Natural killer cell (primary cell): ENCODE measurements at regions not wholly inside any gene's neighbourhood (a gene's known extent, or its start where the extent isn't known, plus 50 kb on each side); places are given as distances from the start of the nearest gene placed in this dataset.

Source experiments
- ATAC-seq, 3 donors: fragments of 150-1000 bp in 2 of 3; fragments of 200-7000 bp in 1 of 3; cut with Tn5 transposase; 1 replicate in 1 of 3; 2 replicates in 2 of 3; pipeline ENCODE4 v1.10.0; 2021; ENCODE audit warnings: mild to moderate bottlenecking in 2 of 3, moderate library complexity in 2 of 3
- DNase-seq, 2 donors: peaks; one replicate each; pipeline versions ENCODE4 v3.0.0 to v3.0.0-alpha.2; 2013 to 2021; ENCODE audit warnings: mixed read lengths in 1 of 2
- H3K27ac ChIP-seq: one replicate; pipeline ENCODE4 v1.5.1; 2013; ENCODE audit warnings: mild to moderate bottlenecking, low read length
- H3K27me3 ChIP-seq: one replicate; pipeline ENCODE4 v1.6.1; 2013; ENCODE audit warnings: low read length; ENCODE audit not compliant: control insufficient read depth, insufficient read depth
- H3K36me3 ChIP-seq: one replicate; pipeline ENCODE4 v1.6.1; 2013; ENCODE audit warnings: low read length; ENCODE audit not compliant: control insufficient read depth, insufficient read depth
- H3K4me1 ChIP-seq: one replicate; pipeline ENCODE4 v1.6.1; 2013; ENCODE audit warnings: low read length; ENCODE audit not compliant: control insufficient read depth, insufficient read depth
- H3K4me3 ChIP-seq: one replicate; pipeline ENCODE4 v1.5.1; 2013; ENCODE audit warnings: low read length
- H3K9me3 ChIP-seq: one replicate; pipeline ENCODE4 v1.6.1; 2013; ENCODE audit warnings: low read length; ENCODE audit not compliant: control insufficient read depth, insufficient read depth
- H3K27ac Mint-ChIP-seq, 2 donors: one replicate each; pipeline ENCODE4 v1.8.0; 2022; ENCODE audit warnings: mild to moderate bottlenecking in 2 of 2, mixed read lengths in 2 of 2, moderate library complexity in 1 of 2
- H3K27me3 Mint-ChIP-seq, 2 donors: one replicate each; pipeline ENCODE4 v1.8.0; 2022; ENCODE audit warnings: low read depth in 2 of 2, mixed read lengths in 2 of 2
- H3K36me3 Mint-ChIP-seq: one replicate; pipeline ENCODE4 v1.8.0; 2022; ENCODE audit warnings: mixed read lengths
- H3K4me1 Mint-ChIP-seq, 2 donors: one replicate each; pipeline ENCODE4 v1.8.0; 2022; ENCODE audit warnings: mixed read lengths in 2 of 2
- H3K4me3 Mint-ChIP-seq: one replicate; pipeline ENCODE4 v1.8.0; 2022; ENCODE audit warnings: mild to moderate bottlenecking, moderate library complexity, mixed read lengths
- H3K9me3 Mint-ChIP-seq, 2 donors: one replicate each; pipeline ENCODE4 v1.8.0; 2022; ENCODE audit warnings: mixed read lengths in 2 of 2
- WGBS: methylation state at CpG from one replicate; pipeline ENCODE4 v1.1.7; 2013; ENCODE audit warnings: missing lambda C conversion rate; ENCODE audit not compliant: insufficient coverage; 5-methylcytosine and 5-hydroxymethylcytosine counted together
- intact Hi-C: fragments of 100-400 bp; cut with micrococcal nuclease; formaldehyde crosslinking; loops from one replicate; pipeline ENCODE4 v1.14.2; 2022
- TF ChIP-seq, protein P1 (sequence below): fragments of 200-600 bp; IDR thresholded peaks from one replicate; pipeline ENCODE4 v1.8.0; 2022; ENCODE audit warnings: antibody characterized with exemption

DNA sequence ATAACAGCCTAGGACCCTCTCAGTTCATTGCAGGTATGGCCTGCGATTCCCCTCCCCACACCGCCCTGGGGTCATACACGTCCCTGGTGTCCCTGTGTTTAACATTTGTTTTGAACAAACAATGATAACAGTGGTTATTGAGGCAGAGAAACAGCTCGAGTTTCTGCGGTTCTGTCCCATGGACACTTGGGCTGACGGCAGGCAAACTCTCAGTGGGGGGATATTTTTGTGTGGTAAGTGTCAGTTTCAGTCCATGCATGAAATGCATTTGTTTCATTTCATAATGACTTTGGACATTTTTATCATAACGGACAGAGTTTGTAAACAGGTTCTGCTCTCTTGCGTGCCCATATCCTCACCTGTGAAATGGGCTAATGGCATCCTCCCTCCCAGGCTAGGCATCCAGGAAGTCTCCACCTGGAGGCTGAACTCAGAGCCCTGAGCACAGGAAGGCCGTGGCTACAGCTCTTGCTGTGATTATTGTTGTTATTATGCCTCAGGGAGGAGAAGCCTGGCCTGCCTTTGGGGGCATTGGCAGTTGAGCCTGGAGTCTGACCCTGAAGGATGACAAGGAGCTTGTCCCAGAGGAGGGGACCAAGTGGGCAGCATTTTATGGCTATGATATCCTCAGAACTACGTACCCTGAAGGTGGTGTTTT is 190.9 kb downstream of the GADD45G start:
- Histone ChIP-seq H3K27me3 (no peaks in the 10 kb centered on the region), H3K9me3 (no peaks in the 10 kb centered on the region), H3K36me3 (no peaks in the 10 kb centered on the region), H3K4me1 (no peaks in the 10 kb centered on the region), H3K27ac (no peak overlapping the region), H3K4me3 (no peak overlapping the region)
- TF ChIP-seq, protein P1, sequence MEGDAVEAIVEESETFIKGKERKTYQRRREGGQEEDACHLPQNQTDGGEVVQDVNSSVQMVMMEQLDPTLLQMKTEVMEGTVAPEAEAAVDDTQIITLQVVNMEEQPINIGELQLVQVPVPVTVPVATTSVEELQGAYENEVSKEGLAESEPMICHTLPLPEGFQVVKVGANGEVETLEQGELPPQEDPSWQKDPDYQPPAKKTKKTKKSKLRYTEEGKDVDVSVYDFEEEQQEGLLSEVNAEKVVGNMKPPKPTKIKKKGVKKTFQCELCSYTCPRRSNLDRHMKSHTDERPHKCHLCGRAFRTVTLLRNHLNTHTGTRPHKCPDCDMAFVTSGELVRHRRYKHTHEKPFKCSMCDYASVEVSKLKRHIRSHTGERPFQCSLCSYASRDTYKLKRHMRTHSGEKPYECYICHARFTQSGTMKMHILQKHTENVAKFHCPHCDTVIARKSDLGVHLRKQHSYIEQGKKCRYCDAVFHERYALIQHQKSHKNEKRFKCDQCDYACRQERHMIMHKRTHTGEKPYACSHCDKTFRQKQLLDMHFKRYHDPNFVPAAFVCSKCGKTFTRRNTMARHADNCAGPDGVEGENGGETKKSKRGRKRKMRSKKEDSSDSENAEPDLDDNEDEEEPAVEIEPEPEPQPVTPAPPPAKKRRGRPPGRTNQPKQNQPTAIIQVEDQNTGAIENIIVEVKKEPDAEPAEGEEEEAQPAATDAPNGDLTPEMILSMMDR, result no peak
- no peak overlapping the region for H3K27ac Mint-ChIP-seq
- H3K4me3 Mint-ChIP-seq, result no peak overlapping the region
- H3K36me3 Mint-ChIP-seq, result no peaks in the 10 kb centered on the region
- no peaks in the 10 kb centered on the region for H3K4me1 Mint-ChIP-seq
- DNase-seq (no peak), ATAC-seq (no peak)
- intact Hi-C loops, result no loop called here
- WGBS, result 83% methylated on average over 10 of the region's 10 CpGs
- H3K9me3 Mint-ChIP-seq, result no peaks in the 10 kb centered on the region
- H3K27me3 Mint-ChIP-seq, result peaks cover 0 to 2% of the 10 kb centered on the region in 2 donors

DNA sequence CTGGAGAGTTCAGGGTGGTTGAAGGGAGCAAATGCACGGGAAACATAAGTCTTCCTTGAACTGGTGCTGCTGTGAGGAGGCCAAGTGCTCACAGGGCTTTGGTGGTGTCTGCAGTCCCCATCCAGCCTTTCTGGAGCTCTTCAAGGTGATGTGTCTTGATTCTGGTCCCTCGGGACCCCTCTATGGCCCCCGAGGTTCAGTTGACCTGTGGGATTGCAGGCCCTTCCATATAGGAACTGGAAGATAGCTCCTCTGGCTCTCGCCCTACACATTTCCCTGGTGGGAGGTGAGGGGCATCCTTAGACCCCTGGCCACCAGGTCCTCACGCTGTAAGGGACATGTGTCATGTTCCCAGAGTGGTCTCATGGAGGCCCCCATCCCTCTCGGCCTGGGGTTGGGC is 191.8 kb downstream of the GADD45G start:
- intact Hi-C loops, result no loop called here
- peaks cover 2 to 6% of the 10 kb centered on the region in 2 donors for H3K27me3 Mint-ChIP-seq
- H3K4me3 Mint-ChIP-seq, result no peak overlapping the region
- H3K36me3 ChIP-seq, result no peaks in the 10 kb centered on the region
- H3K9me3 Mint-ChIP-seq, result no peaks in the 10 kb centered on the region
- no peaks in the 10 kb centered on the region for H3K27me3 ChIP-seq
- no peak overlapping the region for H3K4me3 ChIP-seq
- H3K27ac ChIP-seq, result no peak overlapping the region
- H3K4me1 ChIP-seq, result no peaks in the 10 kb centered on the region
- no peaks in the 10 kb centered on the region for H3K4me1 Mint-ChIP-seq
- H3K36me3 Mint-ChIP-seq, result no peaks in the 10 kb centered on the region
- ATAC-seq, result no peak
- TF ChIP-seq, protein P1, result no peak
- no peaks in the 10 kb centered on the region for H3K9me3 ChIP-seq
- DNase-seq, result no peak
- no peak overlapping the region for H3K27ac Mint-ChIP-seq
- 83% methylated on average over 6 of the region's 6 CpGs for WGBS

DNA sequence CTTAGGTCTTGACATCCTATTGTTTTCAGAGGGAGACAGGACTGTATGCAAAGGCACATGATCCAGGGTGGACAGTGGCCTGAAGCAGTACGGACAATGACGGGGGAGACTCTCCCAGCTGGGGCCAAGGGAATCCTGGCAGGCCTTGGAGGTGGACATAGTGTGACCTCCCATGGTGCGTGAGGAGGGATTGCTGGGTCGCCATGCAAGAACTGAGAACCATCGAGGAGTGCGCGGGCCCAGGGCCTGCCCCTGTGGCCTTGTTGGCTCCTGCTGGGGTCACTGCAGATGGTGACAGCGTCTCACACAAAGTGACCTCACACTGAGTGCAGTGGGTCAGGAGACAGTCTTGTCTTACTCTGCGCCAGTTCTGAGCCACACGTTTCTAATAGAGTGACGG is 192.4 kb downstream of the GADD45G start:
- 95% methylated on average over 11 of the region's 11 CpGs for WGBS
- no peak overlapping the region for H3K4me3 Mint-ChIP-seq
- no peaks in the 10 kb centered on the region for H3K36me3 Mint-ChIP-seq
- H3K9me3 ChIP-seq, result no peaks in the 10 kb centered on the region
- TF ChIP-seq, protein P1, result no peak
- H3K27ac ChIP-seq, result no peak overlapping the region
- ATAC-seq, result peak in 1 of 3 donors; percentile 36
- H3K27me3 ChIP-seq, result no peaks in the 10 kb centered on the region
- intact Hi-C loops, result no loop called here
- no peak overlapping the region for H3K27ac Mint-ChIP-seq
- H3K4me1 ChIP-seq, result no peaks in the 10 kb centered on the region
- H3K27me3 Mint-ChIP-seq, result peaks cover 5 to 13% of the 10 kb centered on the region in 2 donors
- no peaks in the 10 kb centered on the region for H3K4me1 Mint-ChIP-seq
- no peak for DNase-seq
- H3K36me3 ChIP-seq, result no peaks in the 10 kb centered on the region
- no peak overlapping the region for H3K4me3 ChIP-seq
- no peaks in the 10 kb centered on the region for H3K9me3 Mint-ChIP-seq

DNA sequence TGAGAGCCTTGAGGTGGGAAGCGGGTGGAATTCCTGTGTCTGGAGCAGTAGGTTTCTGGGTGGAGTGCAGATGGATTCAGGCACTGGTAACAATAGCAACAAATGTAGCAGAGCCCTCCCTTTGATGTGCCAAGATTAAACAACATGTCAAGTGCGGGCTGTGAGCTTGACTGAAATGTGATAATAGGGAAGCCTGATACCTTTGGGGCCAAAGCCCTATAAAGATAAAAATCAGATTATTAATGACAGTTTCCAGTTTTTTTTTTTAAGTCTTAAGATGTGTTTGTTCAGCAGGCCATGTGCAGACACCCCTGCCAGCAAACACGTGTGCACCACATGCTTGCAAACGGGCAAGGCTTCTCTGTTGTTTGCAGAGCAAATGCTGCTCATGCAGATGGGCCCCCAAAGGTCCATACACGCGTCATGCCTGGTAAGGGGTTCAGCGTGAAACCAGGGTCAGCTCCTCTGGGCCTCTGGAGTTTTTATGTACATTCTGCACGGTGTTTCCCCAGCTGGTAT is 193.2 kb downstream of the GADD45G start:
- DNase-seq (no peak), ATAC-seq (no peak)
- no peaks in the 10 kb centered on the region for H3K4me1 ChIP-seq
- H3K9me3 ChIP-seq, result no peaks in the 10 kb centered on the region
- TF ChIP-seq, protein P1, result no peak
- 94% methylated on average over 8 of the region's 8 CpGs for WGBS
- H3K4me3 ChIP-seq, result no peak overlapping the region
- no peaks in the 10 kb centered on the region for H3K4me1 Mint-ChIP-seq
- no peaks in the 10 kb centered on the region for H3K36me3 Mint-ChIP-seq
- H3K27me3 ChIP-seq, result no peaks in the 10 kb centered on the region
- intact Hi-C loops, result no loop called here
- H3K27ac ChIP-seq, result no peak overlapping the region
- peaks cover 6 to 20% of the 10 kb centered on the region in 2 donors for H3K27me3 Mint-ChIP-seq
- no peak overlapping the region for H3K4me3 Mint-ChIP-seq
- H3K27ac Mint-ChIP-seq, result no peak overlapping the region
- H3K9me3 Mint-ChIP-seq, result no peaks in the 10 kb centered on the region
- H3K36me3 ChIP-seq, result no peaks in the 10 kb centered on the region
